Endothelial cell of umbilical vein (primary cell): ENCODE measurements at regions not wholly inside any gene's neighbourhood (a gene's known extent, or its start where the extent isn't known, plus 50 kb on each side); places are given as distances from the start of the nearest gene placed in this dataset.

Source experiments
- BruUV-seq: library from RNA; stranded (reverse); fragments of 400-500 nt; replicated peaks from 2 replicates; lab custom pipeline; 2021; lab: Mats Ljungman, UMichigan
- CTCF ChIA-PET: fragments of 300-600, 350-600 bp; sonication (Branson Sonifier 250); formaldehyde crosslinking; loops from one replicate; lab custom pipeline; 2021; ENCODE audit warnings: antibody characterized with exemption, inconsistent platforms; lab: Charles Lee
- POLR2A ChIA-PET: fragments of 300-600, 350-600 bp; sonication (Branson Sonifier 250); formaldehyde crosslinking; loops from one replicate; lab custom pipeline; 2021; ENCODE audit warnings: antibody characterized with exemption, inconsistent platforms; lab: Charles Lee
- DNase-seq: peaks from one replicate; pipeline ENCODE4 v3.0.0-alpha.2; 2011; ENCODE audit warnings: low read depth, low spot score
- FAIRE-seq: peaks from 2 replicates; lab custom pipeline; 2011; peaks lifted over from hg19 to GRCh38; lab: Jason Lieb, UNC
- H2AFZ ChIP-seq: 2 replicates; pipeline ENCODE4 v1.6.0; 2012; ENCODE audit warnings: low read depth, low read length, control low read depth, inconsistent platforms
- H3K27ac ChIP-seq: 2 replicates; pipeline ENCODE4 v1.5.1; 2011; ENCODE audit warnings: low read depth, mild to moderate bottlenecking, control low read depth, low read length, moderate library complexity; ENCODE audit not compliant: insufficient read depth
- H3K27me3 ChIP-seq, 2 experiments: 2 replicates each; pipeline versions ENCODE4 v1.6.0 to v1.6.1; 2011; ENCODE audit warnings: low read length in 2 of 2, mixed read lengths in 1 of 2; ENCODE audit not compliant: control insufficient read depth in 2 of 2, insufficient read depth in 2 of 2
- H3K36me3 ChIP-seq, 2 experiments: 2 replicates in 1 of 2; 3 replicates in 1 of 2; pipeline ENCODE4 v1.5.1; 2011; ENCODE audit warnings: low read length in 2 of 2, mild to moderate bottlenecking in 1 of 2, moderate library complexity in 1 of 2; ENCODE audit not compliant: control insufficient read depth in 2 of 2, insufficient read depth in 2 of 2; ENCODE audit errors: extremely low read depth in 1 of 2
- H3K4me1 ChIP-seq: 3 replicates; pipeline ENCODE4 v1.5.1; 2011; ENCODE audit warnings: mild to moderate bottlenecking, low read length; ENCODE audit not compliant: control insufficient read depth, insufficient read depth; ENCODE audit errors: extremely low read depth
- H3K4me2 ChIP-seq: 2 replicates; pipeline ENCODE4 v1.6.1; 2011; ENCODE audit warnings: low read length, control low read depth, mixed read lengths; ENCODE audit not compliant: insufficient read depth
- H3K4me3 ChIP-seq, 3 experiments: fragments of 200-600 bp in 1 of 3; sonication (generic), shearing (Covaris generic) in 1 of 3; replicated peaks in 1 of 3; 2 replicates each; pipeline ENCODE4 v1.5.1; 2011 to 2016; ENCODE audit warnings: control low read depth in 3 of 3, low read length in 3 of 3, mild to moderate bottlenecking in 2 of 3, inconsistent platforms in 1 of 3, low read depth in 1 of 3, moderate library complexity in 1 of 3; ENCODE audit not compliant: insufficient read depth in 1 of 3
- H3K79me2 ChIP-seq: 2 replicates; pipeline ENCODE4 v1.6.0; 2012; ENCODE audit warnings: low read length, inconsistent platforms; ENCODE audit not compliant: control insufficient read depth, insufficient read depth
- H3K9ac ChIP-seq: replicated peaks from 2 replicates; pipeline ENCODE3; 2011; ENCODE audit warnings: low read length, control low read depth; ENCODE audit not compliant: insufficient read depth; ENCODE audit errors: extremely low read depth
- H3K9me1 ChIP-seq: replicated peaks from 3 replicates; pipeline ENCODE4 v1.6.0; 2011; ENCODE audit warnings: mild to moderate bottlenecking, low read length; ENCODE audit not compliant: control insufficient read depth, insufficient read depth; ENCODE audit errors: extremely low read depth
- H3K9me3 ChIP-seq: replicated peaks from 2 replicates; pipeline ENCODE4 v1.5.1; 2012; ENCODE audit warnings: low read length, inconsistent platforms; ENCODE audit not compliant: control insufficient read depth, insufficient read depth
- H4K20me1 ChIP-seq: replicated peaks from 2 replicates; pipeline ENCODE3; 2011; ENCODE audit warnings: mild to moderate bottlenecking, low read length; ENCODE audit not compliant: control insufficient read depth, insufficient read depth; ENCODE audit errors: extremely low read depth
- EZH2 ChIP-seq: IDR thresholded peaks from 2 replicates; pipeline ENCODE4 v1.6.1; 2012; ENCODE audit warnings: borderline replicate concordance, low read depth, mild to moderate bottlenecking, moderate library complexity, low read length, inconsistent platforms; ENCODE audit not compliant: severe bottlenecking
- FOS ChIP-seq: IDR thresholded peaks from 2 replicates; pipeline ENCODE4 v1.6.1; 2011; ENCODE audit warnings: mild to moderate bottlenecking, low read length, moderate library complexity, borderline replicate concordance; ENCODE audit not compliant: insufficient read depth
- GATA2 ChIP-seq: IDR thresholded peaks from 2 replicates; pipeline ENCODE4 v1.7.0; 2011; ENCODE audit warnings: low read depth, mild to moderate bottlenecking, moderate library complexity, mixed read lengths, low read length; ENCODE audit not compliant: insufficient read length, insufficient read depth
- JUN ChIP-seq: IDR thresholded peaks from 2 replicates; pipeline ENCODE4 v1.6.1; 2011; ENCODE audit warnings: borderline replicate concordance, low read depth; ENCODE audit not compliant: insufficient read length, insufficient read depth
- MAX ChIP-seq: IDR thresholded peaks from 2 replicates; pipeline ENCODE4 v1.6.1; 2011; ENCODE audit not compliant: insufficient read depth, insufficient read length
- MYC ChIP-seq: IDR thresholded peaks from one replicate; pipeline ENCODE4 v1.6.1; 2011; ENCODE audit warnings: mild to moderate bottlenecking, low read depth, low read length
- POLR2AphosphoS5 ChIP-seq: IDR thresholded peaks from 2 replicates; pipeline ENCODE4 v1.6.1; 2012; ENCODE audit warnings: low read depth, mild to moderate bottlenecking, control low read depth, low read length, moderate library complexity; ENCODE audit not compliant: insufficient read depth
- dilution Hi-C: fragments of 300-500 bp; cut with MboI; formaldehyde crosslinking; loops from one replicate; pipeline ENCODE4 v1.15.0; 2019; ENCODE audit warnings: low sequenced_read_pairs; ENCODE audit not compliant: extremely low pct_ligation_motif_present
- intact Hi-C: fragments of 100-400 bp; cut with micrococcal nuclease; formaldehyde crosslinking; loops from one replicate; pipeline ENCODE4 v1.10.0; 2022

- Histone ChIP-seq H3K9me1 (no peaks in the 10 kb centered on the region), H3K36me3 (no peaks in the 10 kb centered on the region), H3K4me1 (no peaks in the 10 kb centered on the region), H3K79me2 (no peaks in the 10 kb centered on the region), H3K9ac (no peak overlapping the region), H3K27ac (no peak overlapping the region), H2AFZ (no peak overlapping the region), H3K27me3 (no peaks in the 10 kb centered on the region), H3K9me3 (no peaks in the 10 kb centered on the region), H3K4me2 (no peak overlapping the region), H4K20me1 (no peaks in the 10 kb centered on the region), H3K4me3 (no peak overlapping the region)
- no TSS peak for BruUV-seq
- FAIRE-seq, result no peak
- ChIA-PET CTCF (no interaction called here), POLR2A (no interaction called here)
- intact Hi-C loops, result no loop called here
- TF ChIP-seq JUN, result no peak
- TF ChIP-seq MYC, result no peak
- no peak for TF ChIP-seq POLR2AphosphoS5
- no peak for TF ChIP-seq FOS
- TF ChIP-seq MAX, result no peak
- TF ChIP-seq GATA2, result no peak
- no peak for TF ChIP-seq EZH2
- DNase-seq, result no peak
- dilution Hi-C loops, result no loop called here
Measured at GRCh38 chr2:21330786-21331391, 207.1 kb downstream of the TDRD15 start.
